ENCODE measurements at regions not wholly inside any gene's neighbourhood (a gene's known extent, or its start where the extent isn't known, plus 50 kb on each side); places are given as distances from the start of the nearest gene placed in this dataset.

- DNase-seq: peak; percentile 86
Observed at GRCh38 chr13:80235166-80235966, 105.6 kb downstream of the SPRY2 start.

- DNase-seq: no peak
Observed at GRCh38 chr13:80227645-80228044, 113.3 kb downstream of the SPRY2 start.

GRCh38 chr13:80226645-80227044 is 114.3 kb downstream of the SPRY2 start:
- no peak for DNase-seq

- DNase-seq: no peak
Observed at GRCh38 chr13:80224468-80224867, 116.5 kb downstream of the SPRY2 start.

- DNase-seq: no peak
Observed at GRCh38 chr13:80217614-80218456, 123.1 kb downstream of the SPRY2 start.

GRCh38 chr13:80215368-80215767 is 125.6 kb downstream of the SPRY2 start:
- no peak for DNase-seq

- DNase-seq: no peak
Observed at GRCh38 chr13:80214521-80214991, 126.4 kb downstream of the SPRY2 start.

GRCh38 chr13:80214050-80214449 is 126.9 kb downstream of the SPRY2 start:
- no peak for DNase-seq

GRCh38 chr13:80213201-80213600 is 127.7 kb downstream of the SPRY2 start:
- no peak for DNase-seq

- no peak for DNase-seq
Observed at GRCh38 chr13:80211566-80211965, 129.4 kb downstream of the SPRY2 start.

- no peak for DNase-seq
Observed at GRCh38 chr13:80204642-80205041, 136.3 kb downstream of the SPRY2 start.

- no peak for DNase-seq
Observed at GRCh38 chr13:80203496-80203895, 137.4 kb downstream of the SPRY2 start.

- DNase-seq: no peak
Observed at GRCh38 chr13:80201694-80202468, 139.0 kb downstream of the SPRY2 start.

- no peak for DNase-seq
Observed at GRCh38 chr13:80199585-80200292, 141.2 kb downstream of the SPRY2 start.

GRCh38 chr13:80199067-80199466 is 141.9 kb downstream of the SPRY2 start:
- DNase-seq: no peak

GRCh38 chr13:80196756-80197155 is 144.2 kb downstream of the SPRY2 start:
- DNase-seq: no peak

GRCh38 chr13:80195649-80196048 is 145.3 kb downstream of the SPRY2 start:
- no peak for DNase-seq

- DNase-seq: no peak
Observed at GRCh38 chr13:80189889-80190597, 150.9 kb downstream of the SPRY2 start.

- no peak for DNase-seq
Observed at GRCh38 chr13:80180740-80181355, 160.1 kb downstream of the SPRY2 start.

- DNase-seq: no peak
Observed at GRCh38 chr13:80177327-80177726, 163.6 kb downstream of the SPRY2 start.

- DNase-seq: no peak
Observed at GRCh38 chr13:80173224-80173623, 167.7 kb downstream of the SPRY2 start.
